Nephron progenitor cell (in vitro differentiated cells): ENCODE measurements at regions not wholly inside any gene's neighbourhood (a gene's known extent, or its start where the extent isn't known, plus 50 kb on each side); places are given as distances from the start of the nearest gene placed in this dataset.

Source experiments
- DNase-seq: peaks from one replicate; pipeline ENCODE4 v3.0.0; 2021
- H3K27ac Mint-ChIP-seq: 2 replicates; pipeline ENCODE4 v1.8.0; 2021; ENCODE audit warnings: mild to moderate bottlenecking, moderate library complexity, mixed read lengths
- H3K27me3 Mint-ChIP-seq: 2 replicates; pipeline ENCODE4 v1.8.0; 2021; ENCODE audit warnings: mild to moderate bottlenecking, low read depth, mixed read lengths; ENCODE audit not compliant: poor library complexity
- H3K36me3 Mint-ChIP-seq: 2 replicates; pipeline ENCODE4 v1.8.0; 2021; ENCODE audit warnings: low read depth, mixed read lengths
- H3K4me1 Mint-ChIP-seq: 2 replicates; pipeline ENCODE4 v1.8.0; 2021; ENCODE audit warnings: mixed read lengths
- H3K4me3 Mint-ChIP-seq: 2 replicates; pipeline ENCODE4 v1.8.0; 2021; ENCODE audit warnings: mild to moderate bottlenecking, moderate library complexity, mixed read lengths
- H3K9me3 Mint-ChIP-seq: 2 replicates; pipeline ENCODE4 v1.8.0; 2021; ENCODE audit warnings: mild to moderate bottlenecking, moderate library complexity, mixed read lengths
- TF ChIP-seq, protein P1 (sequence below): fragments of 200-600 bp; sonication (generic); IDR thresholded peaks from 2 replicates; pipeline ENCODE4 v1.5.0; 2021; ENCODE audit warnings: antibody characterized with exemption

DNA sequence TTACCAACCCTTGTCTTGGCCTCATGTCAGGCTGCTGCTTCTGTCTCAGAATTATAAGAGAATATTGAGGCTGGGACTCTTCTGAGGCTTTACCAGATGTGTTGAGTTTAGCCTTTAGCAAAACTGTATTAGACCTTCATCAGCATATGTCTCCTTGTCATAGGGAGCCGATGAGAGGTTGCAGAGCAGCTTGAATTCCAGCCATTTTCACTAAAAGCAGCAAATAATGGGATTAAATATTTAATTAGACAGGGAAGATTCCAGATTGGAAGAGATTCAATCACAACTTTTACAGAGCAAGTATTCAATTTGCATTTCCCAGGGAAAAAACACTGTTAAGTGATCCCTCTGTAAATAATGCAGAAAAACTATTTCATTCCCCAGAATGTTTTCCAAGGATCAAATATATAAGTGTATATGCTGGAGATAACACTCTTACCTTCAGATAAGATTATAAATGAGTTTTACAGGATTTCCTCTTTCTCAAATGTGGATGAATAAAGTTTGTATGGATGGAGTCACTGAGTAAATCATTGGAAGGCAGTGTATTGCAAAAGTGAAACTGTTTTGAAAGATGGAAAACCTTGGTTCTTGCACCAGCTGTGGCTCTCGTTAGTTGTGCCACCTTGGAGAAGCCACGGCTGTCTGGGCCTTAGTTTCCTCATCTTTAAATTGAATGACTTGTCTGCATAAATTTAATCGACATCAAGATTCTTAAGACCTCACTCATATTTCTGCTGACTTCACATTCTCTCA lies 466.4 kb upstream of the SGO1 start:
- H3K4me3 Mint-ChIP-seq = no peak overlapping the region

DNA sequence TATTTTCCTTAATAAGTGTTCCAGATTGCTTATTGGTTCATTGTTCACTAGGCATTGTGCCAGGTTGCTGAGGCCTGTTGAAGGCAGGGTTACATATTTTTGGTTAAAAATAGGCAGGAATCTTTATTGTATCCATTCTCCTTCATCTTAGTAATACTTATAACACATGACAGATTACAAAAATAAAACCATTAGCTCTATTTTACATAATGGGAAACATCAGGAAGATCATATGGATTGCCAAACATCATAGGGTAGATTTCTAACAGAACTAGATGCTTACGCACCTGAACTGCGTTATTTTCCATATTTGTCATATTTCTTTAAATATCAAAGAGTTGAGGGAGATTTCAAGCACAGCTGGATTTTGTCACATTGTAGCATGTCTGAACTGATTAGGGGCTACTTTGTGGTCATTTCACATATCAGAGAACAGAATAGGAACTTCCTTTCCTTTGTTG lies 462.9 kb upstream of the SGO1 start:
- no peaks in the 10 kb centered on the region for H3K9me3 Mint-ChIP-seq
- H3K27ac Mint-ChIP-seq = no peak overlapping the region
- DNase-seq = no peak
- H3K4me1 Mint-ChIP-seq = peaks cover 6% of the 10 kb centered on the region
- peaks cover 1% of the 10 kb centered on the region for H3K27me3 Mint-ChIP-seq
- no peaks in the 10 kb centered on the region for H3K36me3 Mint-ChIP-seq
- TF ChIP-seq, protein P1, sequence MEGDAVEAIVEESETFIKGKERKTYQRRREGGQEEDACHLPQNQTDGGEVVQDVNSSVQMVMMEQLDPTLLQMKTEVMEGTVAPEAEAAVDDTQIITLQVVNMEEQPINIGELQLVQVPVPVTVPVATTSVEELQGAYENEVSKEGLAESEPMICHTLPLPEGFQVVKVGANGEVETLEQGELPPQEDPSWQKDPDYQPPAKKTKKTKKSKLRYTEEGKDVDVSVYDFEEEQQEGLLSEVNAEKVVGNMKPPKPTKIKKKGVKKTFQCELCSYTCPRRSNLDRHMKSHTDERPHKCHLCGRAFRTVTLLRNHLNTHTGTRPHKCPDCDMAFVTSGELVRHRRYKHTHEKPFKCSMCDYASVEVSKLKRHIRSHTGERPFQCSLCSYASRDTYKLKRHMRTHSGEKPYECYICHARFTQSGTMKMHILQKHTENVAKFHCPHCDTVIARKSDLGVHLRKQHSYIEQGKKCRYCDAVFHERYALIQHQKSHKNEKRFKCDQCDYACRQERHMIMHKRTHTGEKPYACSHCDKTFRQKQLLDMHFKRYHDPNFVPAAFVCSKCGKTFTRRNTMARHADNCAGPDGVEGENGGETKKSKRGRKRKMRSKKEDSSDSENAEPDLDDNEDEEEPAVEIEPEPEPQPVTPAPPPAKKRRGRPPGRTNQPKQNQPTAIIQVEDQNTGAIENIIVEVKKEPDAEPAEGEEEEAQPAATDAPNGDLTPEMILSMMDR = no peak
- H3K4me3 Mint-ChIP-seq = no peak overlapping the region

More for the DNA sequence above, 466.4 kb upstream of the SGO1 start:
- no peak for DNase-seq
- Mint-ChIP-seq H3K36me3 (no peaks in the 10 kb centered on the region), H3K27me3 (peaks cover 6% of the 10 kb centered on the region), H3K27ac (no peak overlapping the region), H3K4me1 (peaks cover under 1% of the 10 kb centered on the region), H3K9me3 (no peaks in the 10 kb centered on the region)
- TF ChIP-seq, protein P1 = no peak

DNA sequence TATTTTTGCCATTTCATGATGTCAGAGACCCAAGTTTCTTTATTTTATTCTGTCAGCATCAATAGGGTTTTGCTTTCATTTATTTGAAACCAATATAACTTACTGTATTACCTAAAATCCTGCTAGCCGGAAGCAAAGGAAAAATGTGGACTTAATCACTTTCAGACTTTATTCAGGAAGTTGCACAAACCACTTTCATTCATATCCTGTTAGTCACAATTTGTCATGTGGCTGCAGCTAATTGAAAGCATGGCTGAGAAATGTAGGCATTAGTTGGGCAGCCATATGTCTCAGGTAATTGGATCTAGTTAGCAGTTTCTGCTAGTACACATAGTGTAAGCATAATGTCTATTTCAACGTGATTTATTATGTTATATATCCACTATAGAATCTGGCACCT lies 462.3 kb upstream of the SGO1 start:
- no peaks in the 10 kb centered on the region for H3K36me3 Mint-ChIP-seq
- no peak for DNase-seq
- no peaks in the 10 kb centered on the region for H3K27me3 Mint-ChIP-seq
- TF ChIP-seq, protein P1 = no peak
- H3K4me3 Mint-ChIP-seq = no peak overlapping the region
- no peak overlapping the region for H3K27ac Mint-ChIP-seq
- no peaks in the 10 kb centered on the region for H3K9me3 Mint-ChIP-seq
- H3K4me1 Mint-ChIP-seq = peaks cover 6% of the 10 kb centered on the region

DNA sequence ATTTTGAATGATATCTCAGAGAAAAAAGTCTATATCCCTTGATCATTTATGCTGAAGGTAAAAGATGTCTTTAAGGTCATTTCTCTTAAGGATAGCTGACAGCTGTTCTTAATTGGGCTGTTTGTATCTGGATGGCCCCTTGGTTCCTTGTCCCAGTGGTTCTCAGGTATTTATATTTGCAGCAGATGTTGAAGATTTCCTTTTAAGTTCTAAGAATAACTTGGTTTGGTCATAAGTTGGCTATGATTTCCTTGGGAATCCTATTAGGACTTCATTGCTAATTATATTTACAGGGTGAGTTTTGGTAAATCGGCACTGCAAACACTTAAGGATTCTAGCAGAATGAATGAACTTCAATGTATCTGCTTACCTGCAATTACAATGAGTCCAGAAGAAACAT lies 460.4 kb upstream of the SGO1 start:
- Mint-ChIP-seq H3K27ac (no peak overlapping the region), H3K4me1 (peaks cover 6% of the 10 kb centered on the region), H3K36me3 (no peaks in the 10 kb centered on the region), H3K9me3 (no peaks in the 10 kb centered on the region), H3K27me3 (no peaks in the 10 kb centered on the region), H3K4me3 (no peak overlapping the region)
- TF ChIP-seq, protein P1 = no peak
- DNase-seq = no peak

DNA sequence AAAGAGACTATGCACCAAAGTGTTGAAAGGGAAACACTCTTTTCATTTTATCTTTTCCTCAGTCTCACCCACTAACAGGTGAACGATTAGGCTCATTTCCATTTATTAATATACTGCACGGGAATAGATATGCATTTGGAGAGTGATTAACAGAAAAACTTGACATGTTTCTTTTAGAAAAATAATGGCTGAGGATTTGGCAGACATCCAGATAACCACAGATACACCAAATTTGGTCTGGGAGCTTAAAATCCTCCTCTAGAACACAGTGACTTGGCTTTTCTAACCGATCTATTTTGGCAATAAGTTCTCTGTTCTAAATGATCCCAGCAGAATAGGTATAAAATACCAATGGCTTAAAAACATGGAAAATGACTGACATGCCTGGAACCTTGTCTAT lies 459.3 kb upstream of the SGO1 start:
- Mint-ChIP-seq H3K4me1 (peaks cover 6% of the 10 kb centered on the region), H3K27ac (no peak overlapping the region), H3K36me3 (no peaks in the 10 kb centered on the region), H3K9me3 (no peaks in the 10 kb centered on the region), H3K27me3 (no peaks in the 10 kb centered on the region), H3K4me3 (no peak overlapping the region)
- TF ChIP-seq, protein P1 = no peak
- DNase-seq = no peak

DNA sequence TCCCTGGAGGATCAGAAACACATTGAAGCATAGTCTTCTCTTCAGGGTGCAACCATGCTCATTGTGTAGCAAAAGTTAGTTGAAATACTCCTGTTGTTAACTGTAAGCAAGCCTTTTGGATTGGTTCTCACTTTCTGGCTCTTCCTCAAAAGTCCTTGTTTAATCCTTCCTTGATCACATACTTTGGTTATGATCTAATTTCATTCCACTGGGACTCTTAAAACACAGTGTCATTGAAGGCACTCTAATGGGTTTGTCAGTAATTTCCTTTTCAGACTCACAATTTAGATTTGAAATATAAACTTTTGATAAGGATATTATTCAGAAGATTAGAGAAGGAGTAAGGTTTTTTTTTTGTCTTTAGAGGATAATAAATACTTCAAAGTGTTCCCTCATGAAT lies 451.7 kb upstream of the SGO1 start:
- H3K36me3 Mint-ChIP-seq = no peaks in the 10 kb centered on the region
- no peak for DNase-seq
- no peaks in the 10 kb centered on the region for H3K27me3 Mint-ChIP-seq
- H3K4me3 Mint-ChIP-seq = no peak overlapping the region
- H3K9me3 Mint-ChIP-seq = no peaks in the 10 kb centered on the region
- TF ChIP-seq, protein P1 = no peak
- H3K27ac Mint-ChIP-seq = no peak overlapping the region
- no peaks in the 10 kb centered on the region for H3K4me1 Mint-ChIP-seq
